ENCODE measurements at regions not wholly inside any gene's neighbourhood (a gene's known extent, or its start where the extent isn't known, plus 50 kb on each side); places are given as distances from the start of the nearest gene placed in this dataset.

DNA sequence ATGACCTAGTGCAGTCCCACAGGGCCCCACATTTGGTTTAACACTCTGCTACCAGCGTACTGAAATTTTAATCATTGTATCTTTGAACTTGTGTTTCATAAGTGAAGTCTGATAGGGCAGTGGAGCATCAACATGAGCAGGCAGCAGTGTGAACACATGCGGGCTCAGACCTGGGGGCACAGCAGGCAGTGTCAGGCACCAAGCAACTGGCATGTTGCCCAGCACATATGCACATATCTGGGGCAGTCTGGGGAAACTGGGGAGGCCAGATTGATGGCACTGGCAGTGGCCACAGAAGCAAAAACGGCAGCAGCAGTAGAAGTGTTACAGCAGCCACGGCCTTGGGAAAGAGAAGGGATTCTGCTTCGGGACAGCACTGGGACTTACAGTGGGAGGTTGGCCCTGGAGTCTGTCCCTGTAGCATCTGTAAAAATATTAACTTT lies 353.9 kb upstream of the KCNMB2 start:
- Histone ChIP-seq H3K36me3 (no peaks in the 10 kb centered on the region), H3K27ac (no peak overlapping the region), H3K27me3 (no peaks in the 10 kb centered on the region), H3K4me1 (peaks cover 0 to 14% (median 2%) of the 10 kb centered on the region in 4 donors), H3K9me3 (no peaks in the 10 kb centered on the region), H3K4me3 (no peak overlapping the region)
- intact Hi-C loops (cut with DNase I): no loop called here
- DNase-seq: no peak
- 84 to 88% methylated on average over 5 of the region's 5 CpGs for WGBS, 2 donors
- TF ChIP-seq, protein P1, sequence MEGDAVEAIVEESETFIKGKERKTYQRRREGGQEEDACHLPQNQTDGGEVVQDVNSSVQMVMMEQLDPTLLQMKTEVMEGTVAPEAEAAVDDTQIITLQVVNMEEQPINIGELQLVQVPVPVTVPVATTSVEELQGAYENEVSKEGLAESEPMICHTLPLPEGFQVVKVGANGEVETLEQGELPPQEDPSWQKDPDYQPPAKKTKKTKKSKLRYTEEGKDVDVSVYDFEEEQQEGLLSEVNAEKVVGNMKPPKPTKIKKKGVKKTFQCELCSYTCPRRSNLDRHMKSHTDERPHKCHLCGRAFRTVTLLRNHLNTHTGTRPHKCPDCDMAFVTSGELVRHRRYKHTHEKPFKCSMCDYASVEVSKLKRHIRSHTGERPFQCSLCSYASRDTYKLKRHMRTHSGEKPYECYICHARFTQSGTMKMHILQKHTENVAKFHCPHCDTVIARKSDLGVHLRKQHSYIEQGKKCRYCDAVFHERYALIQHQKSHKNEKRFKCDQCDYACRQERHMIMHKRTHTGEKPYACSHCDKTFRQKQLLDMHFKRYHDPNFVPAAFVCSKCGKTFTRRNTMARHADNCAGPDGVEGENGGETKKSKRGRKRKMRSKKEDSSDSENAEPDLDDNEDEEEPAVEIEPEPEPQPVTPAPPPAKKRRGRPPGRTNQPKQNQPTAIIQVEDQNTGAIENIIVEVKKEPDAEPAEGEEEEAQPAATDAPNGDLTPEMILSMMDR (IDR thresholded peaks at IDR 0.05): no peak
- TF ChIP-seq EP300 (IDR thresholded peaks at IDR 0.05): no peak
- no peak for TF ChIP-seq POLR2AphosphoS5 (IDR thresholded peaks at IDR 0.05)
- no peak for TF ChIP-seq POLR2A (IDR thresholded peaks at IDR 0.05)

DNA sequence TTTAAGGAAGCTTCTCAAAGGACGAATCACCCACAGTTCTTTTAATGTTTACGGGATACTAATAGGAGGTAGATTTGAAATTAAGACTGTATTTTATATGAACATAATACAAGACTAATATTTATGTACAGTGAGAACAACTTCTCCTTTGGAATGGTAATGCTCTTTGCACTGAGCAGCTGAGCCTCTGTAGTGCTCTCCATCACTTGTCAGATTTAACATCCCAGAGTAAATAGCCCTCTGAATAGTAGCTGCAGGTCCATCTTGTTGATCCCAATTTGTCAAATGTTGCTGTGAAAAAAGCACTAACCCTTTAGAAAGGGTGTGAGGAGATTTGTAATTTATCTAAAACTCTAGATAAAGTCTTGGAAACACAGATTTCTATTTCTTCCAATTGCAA lies 351.4 kb upstream of the KCNMB2 start:
- Histone ChIP-seq H3K4me3 (no peak overlapping the region), H3K27me3 (no peaks in the 10 kb centered on the region), H3K36me3 (no peaks in the 10 kb centered on the region), H3K4me1 (peaks cover 0 to 14% (median 2%) of the 10 kb centered on the region in 4 donors), H3K9me3 (no peaks in the 10 kb centered on the region), H3K27ac (no peak overlapping the region)
- intact Hi-C loops (cut with DNase I): no loop called here
- no peak for DNase-seq
- no peak for TF ChIP-seq EP300 (IDR thresholded peaks at IDR 0.05)
- TF ChIP-seq, protein P1 (IDR thresholded peaks at IDR 0.05): no peak
- no peak for TF ChIP-seq POLR2AphosphoS5 (IDR thresholded peaks at IDR 0.05)
- TF ChIP-seq POLR2A (IDR thresholded peaks at IDR 0.05): no peak
- 91 to 96% methylated on average over 2 of the region's 2 CpGs for WGBS, 2 donors

DNA sequence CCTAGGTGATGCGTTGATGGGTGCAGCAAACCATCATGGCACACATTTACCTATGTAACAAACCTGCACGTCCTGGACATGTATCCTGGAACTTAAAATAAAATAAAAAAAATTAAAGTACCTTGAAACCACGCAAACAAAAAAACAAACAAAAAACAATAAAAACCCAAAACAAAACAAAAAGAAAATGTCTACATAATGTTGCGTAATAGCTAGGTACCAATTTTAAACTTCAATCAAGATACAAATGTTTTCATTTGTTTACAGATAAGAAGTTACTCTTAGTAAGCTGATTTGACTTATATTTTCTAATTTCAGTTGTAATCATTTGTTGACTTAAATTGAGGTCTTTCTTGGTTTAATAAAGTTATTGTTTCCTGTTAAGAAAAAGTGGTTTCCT lies 349.6 kb upstream of the KCNMB2 start:
- 95 to 97% methylated on average over 4 of the region's 4 CpGs for WGBS, 2 donors
- Histone ChIP-seq H3K27me3 (no peaks in the 10 kb centered on the region), H3K4me1 (peaks cover 0 to 10% (median 2%) of the 10 kb centered on the region in 4 donors), H3K27ac (no peak overlapping the region), H3K4me3 (no peak overlapping the region), H3K36me3 (no peaks in the 10 kb centered on the region), H3K9me3 (no peaks in the 10 kb centered on the region)
- intact Hi-C loops (cut with DNase I): no loop called here
- no peak for DNase-seq
- TF ChIP-seq, protein P1 (IDR thresholded peaks at IDR 0.05): no peak
- TF ChIP-seq EP300 (IDR thresholded peaks at IDR 0.05) (no peak), POLR2AphosphoS5 (IDR thresholded peaks at IDR 0.05) (no peak), POLR2A (IDR thresholded peaks at IDR 0.05) (no peak)

DNA sequence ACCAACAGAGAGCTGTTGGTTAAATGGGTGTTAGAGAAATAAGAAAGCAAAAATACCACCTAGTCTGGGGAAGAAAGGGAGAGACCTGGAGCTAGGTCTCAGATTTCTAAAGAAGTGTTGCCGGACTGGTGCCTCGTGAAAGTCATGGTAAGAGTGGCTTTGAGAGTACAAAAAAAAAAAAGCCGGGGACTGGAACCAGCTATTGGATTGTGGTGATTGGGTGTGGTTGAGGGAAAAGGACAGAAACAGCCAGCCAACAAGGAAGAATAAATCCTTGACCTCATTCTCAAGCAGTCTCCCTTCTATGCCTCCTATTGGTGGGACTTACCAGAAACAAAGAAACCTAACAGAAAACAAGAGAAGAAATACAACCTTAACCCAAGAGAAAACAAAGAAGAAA lies 346.4 kb upstream of the KCNMB2 start:
- TF ChIP-seq, protein P1 (IDR thresholded peaks at IDR 0.05): no peak
- TF ChIP-seq EP300 (IDR thresholded peaks at IDR 0.05): no peak
- no peak for TF ChIP-seq POLR2A (IDR thresholded peaks at IDR 0.05)
- TF ChIP-seq POLR2AphosphoS5 (IDR thresholded peaks at IDR 0.05): no peak
- Histone ChIP-seq H3K4me3 (no peak overlapping the region), H3K4me1 (no peaks in the 10 kb centered on the region), H3K27ac (no peak overlapping the region), H3K9me3 (no peaks in the 10 kb centered on the region), H3K27me3 (no peaks in the 10 kb centered on the region), H3K36me3 (no peaks in the 10 kb centered on the region)
- DNase-seq: no peak
- intact Hi-C loops (cut with DNase I): no loop called here
- WGBS, 2 donors: 48 to 86% methylated on average over 3 of the region's 3 CpGs

DNA sequence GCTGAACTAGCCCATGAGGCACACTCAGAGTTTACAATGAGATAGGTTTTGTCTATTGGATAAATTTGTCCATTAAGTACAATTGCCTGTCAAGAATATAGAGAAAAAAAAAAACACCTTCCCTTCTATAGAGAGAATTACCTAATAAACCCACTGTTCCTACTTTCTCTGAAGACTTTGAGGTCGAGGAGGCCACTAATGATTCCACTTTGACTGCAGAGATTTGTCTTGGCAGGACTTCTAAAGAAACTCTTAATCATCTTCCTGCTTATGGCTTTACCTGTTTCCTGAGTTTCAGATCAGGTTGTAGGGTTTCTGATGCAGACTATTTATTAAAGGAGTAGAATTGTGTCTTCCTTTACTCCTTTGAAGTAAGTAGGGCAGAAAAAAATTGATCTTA lies 342.4 kb upstream of the KCNMB2 start:
- no peak for DNase-seq
- Histone ChIP-seq H3K36me3 (no peaks in the 10 kb centered on the region), H3K27ac (no peak overlapping the region), H3K9me3 (no peaks in the 10 kb centered on the region), H3K4me3 (no peak overlapping the region), H3K4me1 (peaks cover 0 to 25% (median 0%) of the 10 kb centered on the region in 4 donors), H3K27me3 (no peaks in the 10 kb centered on the region)
- WGBS, 2 donors: 11 to 22% methylated on average over 1 of the region's 1 CpG
- intact Hi-C loops (cut with DNase I): no loop called here
- TF ChIP-seq EP300 (IDR thresholded peaks at IDR 0.05) (no peak), POLR2A (IDR thresholded peaks at IDR 0.05) (no peak), POLR2AphosphoS5 (IDR thresholded peaks at IDR 0.05) (no peak)
- TF ChIP-seq, protein P1 (IDR thresholded peaks at IDR 0.05): no peak
